ENCODE measurements at regions not wholly inside any gene's neighbourhood (a gene's known extent, or its start where the extent isn't known, plus 50 kb on each side); places are given as distances from the start of the nearest gene placed in this dataset.

GRCh38 chr14:62133776-62134550, 371.7 kb downstream of the SNAPC1 start:
- H3K27ac ChIP-seq = no peak overlapping the region
- H3K9me3 ChIP-seq = no peaks in the 10 kb centered on the region
- no peak overlapping the region for H3K4me3 ChIP-seq
- intact Hi-C loops (cut with DNase I) = no loop called here
- H3K27me3 ChIP-seq = no peaks in the 10 kb centered on the region
- TF ChIP-seq CTCF (IDR thresholded peaks at IDR 0.05) = no peak
- H3K4me1 ChIP-seq = no peaks in the 10 kb centered on the region
- DNase-seq (ENCODE audit: low spot score in 2 of 2) = no peak
- no peaks in the 10 kb centered on the region for H3K36me3 ChIP-seq

GRCh38 chr14:62138593-62138992, 376.4 kb downstream of the SNAPC1 start:
- no peak for TF ChIP-seq CTCF (IDR thresholded peaks at IDR 0.05)
- H3K9me3 ChIP-seq = no peaks in the 10 kb centered on the region
- no peaks in the 10 kb centered on the region for H3K27me3 ChIP-seq
- DNase-seq (ENCODE audit: low spot score in 2 of 2) = no peak
- H3K4me3 ChIP-seq = no peak overlapping the region
- H3K27ac ChIP-seq = no peak overlapping the region
- intact Hi-C loops (cut with DNase I) = no loop called here
- no peaks in the 10 kb centered on the region for H3K36me3 ChIP-seq
- H3K4me1 ChIP-seq = no peaks in the 10 kb centered on the region

GRCh38 chr14:62141139-62141538, 378.9 kb downstream of the SNAPC1 start:
- H3K4me3 ChIP-seq = no peak overlapping the region
- H3K36me3 ChIP-seq = no peaks in the 10 kb centered on the region
- no peak for DNase-seq (ENCODE audit: low spot score in 2 of 2)
- intact Hi-C loops (cut with DNase I) = no loop called here
- H3K4me1 ChIP-seq = no peaks in the 10 kb centered on the region
- H3K27ac ChIP-seq = no peak overlapping the region
- H3K27me3 ChIP-seq = no peaks in the 10 kb centered on the region
- no peak for TF ChIP-seq CTCF (IDR thresholded peaks at IDR 0.05)
- no peaks in the 10 kb centered on the region for H3K9me3 ChIP-seq

GRCh38 chr14:62143245-62143644, 381.0 kb downstream of the SNAPC1 start:
- TF ChIP-seq CTCF (IDR thresholded peaks at IDR 0.05) = no peak
- Histone ChIP-seq H3K4me1 (no peaks in the 10 kb centered on the region), H3K4me3 (no peak overlapping the region), H3K27ac (no peak overlapping the region), H3K9me3 (peaks cover 0 to 2% of the 10 kb centered on the region in 2 donors), H3K27me3 (no peaks in the 10 kb centered on the region), H3K36me3 (no peaks in the 10 kb centered on the region)
- no peak for DNase-seq (ENCODE audit: low spot score in 2 of 2)
- intact Hi-C loops (cut with DNase I) = no loop called here

- no peaks in the 10 kb centered on the region for H3K27me3 ChIP-seq
- no peak overlapping the region for H3K4me3 ChIP-seq
- DNase-seq (ENCODE audit: low spot score in 2 of 2) = no peak
- H3K27ac ChIP-seq = no peak overlapping the region
- no peak for TF ChIP-seq CTCF (IDR thresholded peaks at IDR 0.05)
- intact Hi-C loops (cut with DNase I) = no loop called here
- no peaks in the 10 kb centered on the region for H3K36me3 ChIP-seq
- H3K9me3 ChIP-seq = peaks cover 0 to 2% of the 10 kb centered on the region in 2 donors
- no peaks in the 10 kb centered on the region for H3K4me1 ChIP-seq
Observed at GRCh38 chr14:62144863-62145262, 382.6 kb downstream of the SNAPC1 start.
